Ectodermal cell (in vitro differentiated cells): ENCODE measurements at regions not wholly inside any gene's neighbourhood (a gene's known extent, or its start where the extent isn't known, plus 50 kb on each side); places are given as distances from the start of the nearest gene placed in this dataset.

ENCODE experiments used
- H3K27ac ChIP-seq: 2 replicates; pipeline ENCODE4 v1.7.0; 2013; ENCODE audit warnings: mild to moderate bottlenecking, low read depth, low read length; ENCODE audit not compliant: insufficient read depth, poor library complexity, severe bottlenecking
- H3K27me3 ChIP-seq: 2 replicates; pipeline ENCODE4 v1.7.0; 2013; ENCODE audit warnings: mild to moderate bottlenecking, low read length; ENCODE audit not compliant: insufficient read depth, control insufficient read depth, poor library complexity, severe bottlenecking
- H3K36me3 ChIP-seq: one replicate; pipeline ENCODE4 v1.7.0; 2013; ENCODE audit warnings: low read length; ENCODE audit not compliant: control insufficient read depth, insufficient read depth
- H3K4me1 ChIP-seq: one replicate; pipeline ENCODE4 v1.7.0; 2013; ENCODE audit warnings: low read length; ENCODE audit not compliant: control insufficient read depth, insufficient read depth
- H3K4me3 ChIP-seq: 2 replicates; pipeline ENCODE4 v1.7.0; 2013; ENCODE audit warnings: low read depth, low read length, control low read depth; ENCODE audit not compliant: insufficient read depth
- H3K9me3 ChIP-seq: 2 replicates; pipeline ENCODE4 v1.7.0; 2013; ENCODE audit warnings: mild to moderate bottlenecking, low read length, moderate library complexity; ENCODE audit not compliant: control insufficient read depth
- WGBS, 2 experiments: methylation state at CpG; one replicate each; pipeline ENCODE4 v1.1.7; 2013; ENCODE audit warnings: missing lambda C conversion rate in 2 of 2; 5-methylcytosine and 5-hydroxymethylcytosine counted together

DNA sequence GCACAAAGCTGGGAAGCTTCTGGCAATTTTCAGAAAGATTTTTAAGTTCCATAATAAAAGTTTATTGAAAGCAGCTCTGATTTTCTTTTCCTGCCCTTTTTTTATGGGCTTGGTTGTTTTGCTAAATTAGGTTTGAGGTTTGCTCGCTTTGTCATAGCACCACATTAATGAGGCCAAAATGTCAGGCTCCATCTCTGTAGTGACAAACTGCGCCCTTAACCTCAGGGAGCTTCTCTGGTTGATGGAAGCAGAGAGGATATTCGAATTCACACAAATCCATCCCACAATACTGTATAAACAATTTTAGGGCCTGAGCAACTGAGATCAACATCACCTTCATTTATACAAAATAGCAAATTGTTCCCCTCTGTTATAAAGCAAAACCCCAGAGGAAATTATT is 342.6 kb upstream of the TMPO start:
- Histone ChIP-seq H3K27me3 (no peaks in the 10 kb centered on the region), H3K27ac (no peak overlapping the region), H3K9me3 (no peaks in the 10 kb centered on the region), H3K4me3 (no peak overlapping the region), H3K4me1 (no peaks in the 10 kb centered on the region), H3K36me3 (no peaks in the 10 kb centered on the region)
- WGBS, 2 experiments, result 93% methylated on average over 3 of the region's 3 CpGs

GRCh38 chr12:98173773-98174427 is 341.5 kb upstream of the TMPO start:
- H3K4me3 ChIP-seq, result no peak overlapping the region
- no peaks in the 10 kb centered on the region for H3K36me3 ChIP-seq
- no peaks in the 10 kb centered on the region for H3K4me1 ChIP-seq
- no peaks in the 10 kb centered on the region for H3K9me3 ChIP-seq
- WGBS, 2 experiments, result 93 to 100% methylated on average over 1 of the region's 1 CpG
- H3K27ac ChIP-seq, result no peak overlapping the region
- no peaks in the 10 kb centered on the region for H3K27me3 ChIP-seq

DNA sequence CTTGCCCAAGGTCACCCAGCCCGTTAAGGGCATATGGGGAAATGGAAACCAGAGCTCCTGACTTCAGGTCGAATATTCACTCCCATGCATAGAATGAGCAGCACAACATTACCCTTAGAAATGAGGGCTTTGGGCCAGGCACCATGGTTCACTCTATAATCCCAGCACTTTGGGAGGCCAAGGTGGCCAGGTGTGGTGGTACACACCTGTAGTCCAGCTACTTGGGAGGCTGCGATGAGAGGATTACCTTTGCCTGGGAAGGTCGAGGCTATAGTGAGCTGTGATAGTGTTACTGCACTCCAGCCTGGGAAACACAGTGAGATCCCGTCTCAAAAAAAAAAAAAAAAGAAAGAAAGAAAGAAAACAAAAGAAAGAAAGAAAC is 341.0 kb upstream of the TMPO start:
- H3K4me3 ChIP-seq, result no peak overlapping the region
- H3K4me1 ChIP-seq, result no peaks in the 10 kb centered on the region
- H3K9me3 ChIP-seq, result no peaks in the 10 kb centered on the region
- H3K36me3 ChIP-seq, result no peaks in the 10 kb centered on the region
- WGBS, 2 experiments, result 84 to 92% methylated on average over 5 of the region's 5 CpGs
- no peak overlapping the region for H3K27ac ChIP-seq
- no peaks in the 10 kb centered on the region for H3K27me3 ChIP-seq

GRCh38 chr12:98178126-98178525 is 337.3 kb upstream of the TMPO start:
- H3K4me3 ChIP-seq, result no peak overlapping the region
- no peaks in the 10 kb centered on the region for H3K36me3 ChIP-seq
- no peak overlapping the region for H3K27ac ChIP-seq
- no peaks in the 10 kb centered on the region for H3K27me3 ChIP-seq
- H3K4me1 ChIP-seq, result peaks cover 8% of the 10 kb centered on the region
- H3K9me3 ChIP-seq, result no peaks in the 10 kb centered on the region

DNA sequence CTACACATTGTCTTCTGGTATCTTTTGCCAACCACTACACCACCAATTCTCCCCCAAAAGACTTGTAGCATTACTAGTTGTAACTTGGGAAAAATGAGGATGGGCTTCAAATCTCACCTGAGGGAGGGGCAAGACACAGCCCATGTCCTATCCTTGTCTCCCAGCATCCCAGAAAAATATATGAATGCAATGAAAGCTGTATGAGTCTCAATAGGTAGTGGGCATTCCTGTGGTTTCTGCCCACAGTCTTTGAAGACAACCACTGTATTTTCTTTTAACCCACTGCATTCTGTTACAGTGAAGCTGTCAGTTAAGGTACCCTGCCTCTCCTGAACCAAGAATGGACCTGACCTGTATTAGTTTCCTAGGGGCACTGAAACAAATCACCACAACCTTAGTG is 336.2 kb upstream of the TMPO start:
- Histone ChIP-seq H3K4me1 (peaks cover 10% of the 10 kb centered on the region), H3K27me3 (no peaks in the 10 kb centered on the region), H3K4me3 (no peak overlapping the region), H3K9me3 (no peaks in the 10 kb centered on the region), H3K27ac (no peak overlapping the region), H3K36me3 (no peaks in the 10 kb centered on the region)

DNA sequence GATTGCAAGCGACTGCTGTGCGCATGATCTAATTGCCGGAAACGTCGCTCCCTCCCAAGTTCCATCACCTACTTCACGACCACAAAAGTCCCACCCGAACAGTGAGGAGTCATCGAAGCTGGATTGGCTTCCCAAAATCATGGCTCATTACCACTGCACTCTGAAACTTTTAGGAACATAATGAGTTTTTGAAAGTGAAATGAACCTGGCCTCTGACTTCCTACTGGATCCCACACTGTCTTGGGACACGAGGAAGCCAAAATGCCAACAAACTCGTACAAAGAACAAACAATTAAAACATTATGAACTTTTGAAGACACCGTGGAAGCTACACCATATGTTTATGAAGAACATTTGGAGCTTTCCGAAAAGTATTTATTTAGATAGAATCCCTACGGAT is 334.8 kb upstream of the TMPO start:
- H3K4me3 ChIP-seq, result no peak overlapping the region
- peaks cover 10% of the 10 kb centered on the region for H3K4me1 ChIP-seq
- no peaks in the 10 kb centered on the region for H3K27me3 ChIP-seq
- H3K27ac ChIP-seq, result no peak overlapping the region
- 95 to 96% methylated on average over 13 of the region's 13 CpGs for WGBS, 2 experiments
- no peaks in the 10 kb centered on the region for H3K9me3 ChIP-seq
- no peaks in the 10 kb centered on the region for H3K36me3 ChIP-seq

DNA sequence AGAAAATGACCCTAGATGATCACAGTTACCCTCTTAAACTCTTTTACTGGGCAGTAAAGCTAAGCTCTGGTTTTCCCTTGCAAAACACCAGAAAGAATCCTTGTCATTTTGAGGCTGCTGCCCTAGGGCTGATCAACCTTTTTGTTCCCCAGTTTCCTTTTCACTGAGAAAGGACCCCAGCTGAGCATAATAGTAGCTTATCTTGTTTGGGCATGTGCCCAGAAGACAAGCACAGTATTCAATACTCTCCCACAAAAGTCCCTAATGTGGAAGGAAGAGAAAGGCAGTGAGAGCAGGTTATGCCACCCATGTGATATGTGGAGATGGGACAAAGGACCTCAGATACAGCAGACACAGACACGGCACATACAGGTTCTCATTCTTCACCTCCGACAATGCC is 332.6 kb upstream of the TMPO start:
- Histone ChIP-seq H3K4me1 (peaks cover 10% of the 10 kb centered on the region), H3K36me3 (no peaks in the 10 kb centered on the region), H3K27ac (no peak overlapping the region), H3K4me3 (no peak overlapping the region), H3K9me3 (no peaks in the 10 kb centered on the region), H3K27me3 (no peaks in the 10 kb centered on the region)
- 55 to 61% methylated on average over 2 of the region's 2 CpGs for WGBS, 2 experiments

GRCh38 chr12:98185606-98186005 is 329.8 kb upstream of the TMPO start:
- H3K36me3 ChIP-seq, result no peaks in the 10 kb centered on the region
- no peaks in the 10 kb centered on the region for H3K27me3 ChIP-seq
- no peaks in the 10 kb centered on the region for H3K9me3 ChIP-seq
- WGBS, 2 experiments, result 88 to 94% methylated on average over 3 of the region's 3 CpGs
- H3K4me1 ChIP-seq, result peaks cover 10% of the 10 kb centered on the region
- H3K4me3 ChIP-seq, result no peak overlapping the region
- no peak overlapping the region for H3K27ac ChIP-seq

DNA sequence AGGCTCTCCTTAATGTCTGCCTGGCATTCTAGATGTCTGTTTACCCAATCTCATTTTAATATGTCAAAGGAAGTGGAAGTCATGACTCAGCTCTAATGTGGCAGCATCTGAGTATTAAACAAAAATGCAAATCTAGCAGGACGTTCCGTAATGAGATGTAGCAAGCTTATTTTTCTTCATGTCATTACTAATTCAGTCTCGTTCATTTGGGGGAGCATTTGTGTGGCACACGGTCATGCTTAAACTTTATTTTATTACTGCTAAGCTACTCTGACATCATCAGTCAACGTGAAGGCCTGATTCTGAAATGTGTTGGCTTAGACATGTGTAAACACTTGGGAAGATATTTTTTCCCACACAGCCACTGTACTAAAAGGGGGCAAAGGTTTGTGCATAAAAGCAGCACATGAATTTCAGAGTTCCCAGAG is 326.7 kb upstream of the TMPO start:
- H3K27ac ChIP-seq, result no peak overlapping the region
- no peaks in the 10 kb centered on the region for H3K36me3 ChIP-seq
- H3K4me3 ChIP-seq, result no peak overlapping the region
- no peaks in the 10 kb centered on the region for H3K4me1 ChIP-seq
- H3K9me3 ChIP-seq, result no peaks in the 10 kb centered on the region
- 94 to 98% methylated on average over 5 of the region's 5 CpGs for WGBS, 2 experiments
- no peaks in the 10 kb centered on the region for H3K27me3 ChIP-seq

DNA sequence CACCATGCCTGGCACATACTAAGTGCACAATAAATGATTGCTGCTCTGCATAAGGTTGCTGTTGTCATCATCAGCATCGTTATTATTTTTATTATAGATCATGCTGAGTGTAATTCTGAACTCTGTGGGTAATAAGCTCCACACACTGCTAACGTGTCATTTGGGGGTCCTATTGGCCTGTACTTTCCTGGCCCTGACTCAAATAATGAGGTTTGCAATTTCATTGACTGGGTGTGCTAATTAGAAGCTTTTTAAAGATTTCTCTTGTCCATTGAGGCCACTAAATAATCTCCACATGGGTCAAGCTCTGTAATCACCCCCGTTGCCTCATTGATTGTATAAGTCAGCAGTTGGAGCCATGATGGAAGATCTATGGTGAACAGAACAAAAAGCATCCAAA is 320.8 kb upstream of the TMPO start:
- WGBS, 2 experiments, result 92 to 94% methylated on average over 3 of the region's 3 CpGs
- Histone ChIP-seq H3K4me1 (no peaks in the 10 kb centered on the region), H3K9me3 (no peaks in the 10 kb centered on the region)

More for the DNA sequence above, 320.8 kb upstream of the TMPO start:
- H3K36me3 ChIP-seq, result no peaks in the 10 kb centered on the region
- H3K27me3 ChIP-seq, result no peaks in the 10 kb centered on the region
- H3K27ac ChIP-seq, result no peak overlapping the region
- no peak overlapping the region for H3K4me3 ChIP-seq
